IPS DF 19.7 (cell line): ENCODE measurements at regions not wholly inside any gene's neighbourhood (a gene's known extent, or its start where the extent isn't known, plus 50 kb on each side); places are given as distances from the start of the nearest gene placed in this dataset.

ENCODE experiments used
- DNase-seq: peaks from one replicate; pipeline ENCODE4 v3.0.0-alpha.2; 2013; ENCODE audit warnings: low read depth, low spot score

GRCh38 chr3:107242579-107242978 is 134.7 kb upstream of the CCDC54 start:
- DNase-seq, result no peak

GRCh38 chr3:107247116-107247515 is 130.1 kb upstream of the CCDC54 start:
- no peak for DNase-seq

- DNase-seq, result no peak
These were observed 128.1 kb upstream of the CCDC54 start for GRCh38 chr3:107249132-107249531.

GRCh38 chr3:107250221-107250620 is 127.0 kb upstream of the CCDC54 start:
- DNase-seq, result no peak

- no peak for DNase-seq
These were observed 125.4 kb upstream of the CCDC54 start for GRCh38 chr3:107251819-107252218.

GRCh38 chr3:107256963-107257362 is 120.3 kb upstream of the CCDC54 start:
- no peak for DNase-seq

GRCh38 chr3:107258300-107258699 is 118.9 kb upstream of the CCDC54 start:
- DNase-seq, result no peak

- DNase-seq, result no peak
These were observed 117.0 kb upstream of the CCDC54 start for GRCh38 chr3:107260207-107260606.

- no peak for DNase-seq
These were observed 113.8 kb upstream of the CCDC54 start for GRCh38 chr3:107263269-107264021.

- DNase-seq, result no peak
These were observed 112.4 kb upstream of the CCDC54 start for GRCh38 chr3:107264888-107265287.

GRCh38 chr3:107265526-107265925 is 111.7 kb upstream of the CCDC54 start:
- DNase-seq, result no peak

GRCh38 chr3:107268469-107268868 is 108.8 kb upstream of the CCDC54 start:
- no peak for DNase-seq

GRCh38 chr3:107269136-107269535 is 108.1 kb upstream of the CCDC54 start:
- no peak for DNase-seq

- DNase-seq, result no peak
These were observed 105.4 kb upstream of the CCDC54 start for GRCh38 chr3:107271787-107272387.

GRCh38 chr3:107272471-107272870 is 104.8 kb upstream of the CCDC54 start:
- no peak for DNase-seq

- no peak for DNase-seq
These were observed 104.4 kb upstream of the CCDC54 start for GRCh38 chr3:107272885-107273284.

- DNase-seq, result no peak
These were observed 103.5 kb upstream of the CCDC54 start for GRCh38 chr3:107273771-107274170.

GRCh38 chr3:107275511-107275910 is 101.7 kb upstream of the CCDC54 start:
- no peak for DNase-seq

GRCh38 chr3:107283948-107284347 is 93.3 kb upstream of the CCDC54 start:
- no peak for DNase-seq

- DNase-seq, result no peak
These were observed 92.6 kb upstream of the CCDC54 start for GRCh38 chr3:107284612-107285011.

- peak; percentile 85 for DNase-seq
These were observed 92.0 kb upstream of the CCDC54 start for GRCh38 chr3:107285197-107285596.

GRCh38 chr3:107289354-107289753 is 87.9 kb upstream of the CCDC54 start:
- DNase-seq, result no peak

- no peak for DNase-seq
These were observed 83.1 kb upstream of the CCDC54 start for GRCh38 chr3:107294117-107294516.
